ENCODE measurements at regions not wholly inside any gene's neighbourhood (a gene's known extent, or its start where the extent isn't known, plus 50 kb on each side); places are given as distances from the start of the nearest gene placed in this dataset.
"Not testable (repeated sequence)": the region's sequence is repeated elsewhere in the genome, so short reads cannot be mapped to it uniquely, and the experiment has no call there.

DNA sequence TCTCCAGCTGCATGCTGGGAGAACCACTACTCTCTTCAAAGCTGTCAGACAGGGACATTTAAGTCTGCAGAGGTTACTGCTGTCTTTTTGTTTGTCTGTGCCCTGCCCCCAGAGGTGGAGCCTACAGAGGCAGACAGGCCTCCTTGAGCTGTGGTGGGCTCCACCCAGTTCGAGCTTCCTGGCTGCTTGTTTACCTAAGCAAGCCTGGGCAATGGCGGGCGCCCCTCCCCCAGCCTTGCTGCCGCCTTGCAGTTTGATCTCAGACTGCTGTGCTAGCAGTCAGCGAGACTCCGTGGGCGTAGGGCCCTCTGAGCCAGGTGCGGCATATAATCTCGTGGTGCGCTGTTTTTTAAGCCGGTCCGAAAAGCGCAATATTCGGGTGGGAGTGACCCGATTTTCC, 215.0 kb downstream of the STIM2 start:
- DNase-seq (ENCODE audit: low read depth in 2 of 2): not testable (repeated sequence)

DNA sequence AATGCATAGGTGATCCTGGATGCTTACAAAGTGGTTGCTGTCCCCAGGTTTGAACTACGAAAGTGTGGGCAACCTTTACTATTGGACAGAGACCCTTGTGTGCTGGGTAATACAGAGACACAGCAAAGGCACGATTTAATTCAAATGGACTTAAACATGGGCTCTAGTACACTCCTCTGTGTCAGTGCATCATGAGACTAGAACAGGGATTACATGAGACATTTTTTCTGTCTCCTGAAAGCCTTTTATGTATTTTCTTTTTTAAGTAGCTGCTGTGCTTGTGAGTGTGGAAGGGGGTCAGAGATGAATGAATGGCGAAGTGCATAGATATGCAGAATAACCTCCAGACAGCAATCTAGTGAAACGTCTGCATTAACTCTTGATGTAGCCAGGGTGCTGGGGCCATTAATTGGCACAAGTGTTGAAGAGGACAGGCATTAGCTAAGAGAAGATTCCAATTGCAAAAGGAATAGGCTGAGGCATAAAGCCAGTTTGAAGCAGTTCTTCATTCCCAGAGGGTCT, 218.4 kb downstream of the STIM2 start:
- no peak for DNase-seq (ENCODE audit: low read depth in 2 of 2)

DNA sequence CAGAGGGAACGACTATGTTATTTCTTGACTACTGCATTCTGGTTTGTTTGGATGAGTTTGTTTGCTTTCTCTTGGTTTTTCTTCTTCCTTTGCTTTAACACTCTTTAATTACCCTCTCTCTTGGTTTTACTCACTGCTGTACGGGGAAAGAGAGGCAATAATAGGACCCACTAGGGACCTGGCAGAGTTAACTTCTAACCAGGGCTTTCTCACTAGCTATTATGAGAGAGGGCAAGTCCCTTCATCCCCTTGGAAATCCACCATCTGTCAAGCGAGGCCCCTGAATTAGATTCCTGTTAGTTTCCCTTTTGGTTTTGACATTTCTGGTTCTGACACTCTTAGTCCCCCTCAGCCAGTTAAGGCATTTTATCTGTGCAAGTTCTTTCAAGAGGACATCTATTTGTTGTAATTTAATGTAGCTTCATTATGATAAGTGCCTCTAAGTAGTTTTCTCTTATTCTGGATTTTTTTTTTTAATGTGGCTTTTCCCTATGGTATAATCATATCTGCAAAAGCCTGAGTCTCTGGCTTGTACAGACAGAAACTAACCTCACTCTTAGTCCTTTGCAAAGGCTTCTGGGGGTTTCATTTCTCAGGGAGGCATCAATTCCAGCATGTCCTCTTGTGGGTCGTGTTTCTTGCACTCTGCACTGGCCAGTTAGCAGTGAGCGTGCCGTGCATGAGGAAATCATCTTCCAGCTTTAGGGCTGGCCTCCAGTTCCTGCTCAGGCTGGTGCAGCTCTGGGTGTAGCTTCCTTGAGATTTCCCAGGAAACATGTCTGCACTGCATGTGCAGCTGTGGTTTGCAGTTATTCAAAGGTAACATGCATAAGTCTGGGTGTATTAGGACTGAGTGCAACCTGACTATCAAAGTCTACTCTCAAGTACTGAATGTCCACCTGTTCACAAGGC, 221.3 kb downstream of the STIM2 start:
- no peak for DNase-seq (ENCODE audit: low read depth in 2 of 2)

DNA sequence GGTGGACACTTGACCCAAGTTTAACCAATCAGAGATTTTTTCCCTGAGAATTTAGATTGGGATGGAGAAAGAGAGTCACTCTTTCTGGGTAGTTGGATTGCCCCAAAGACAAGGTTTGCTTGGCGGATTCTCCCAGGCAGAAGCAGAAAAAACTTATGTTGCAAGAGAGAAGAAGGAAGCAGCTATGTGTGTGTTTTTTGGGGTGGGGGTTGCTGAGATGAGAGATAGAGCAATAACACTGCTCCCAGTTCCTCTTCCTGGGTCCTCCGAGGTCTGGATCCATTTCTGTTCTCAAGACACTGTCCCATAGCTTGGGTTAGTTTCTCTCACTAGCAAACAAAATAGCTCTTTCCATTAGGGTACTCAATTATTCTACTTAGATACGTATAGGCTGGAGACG, 222.1 kb downstream of the STIM2 start:
- no peak for DNase-seq (ENCODE audit: low read depth in 2 of 2)

DNA sequence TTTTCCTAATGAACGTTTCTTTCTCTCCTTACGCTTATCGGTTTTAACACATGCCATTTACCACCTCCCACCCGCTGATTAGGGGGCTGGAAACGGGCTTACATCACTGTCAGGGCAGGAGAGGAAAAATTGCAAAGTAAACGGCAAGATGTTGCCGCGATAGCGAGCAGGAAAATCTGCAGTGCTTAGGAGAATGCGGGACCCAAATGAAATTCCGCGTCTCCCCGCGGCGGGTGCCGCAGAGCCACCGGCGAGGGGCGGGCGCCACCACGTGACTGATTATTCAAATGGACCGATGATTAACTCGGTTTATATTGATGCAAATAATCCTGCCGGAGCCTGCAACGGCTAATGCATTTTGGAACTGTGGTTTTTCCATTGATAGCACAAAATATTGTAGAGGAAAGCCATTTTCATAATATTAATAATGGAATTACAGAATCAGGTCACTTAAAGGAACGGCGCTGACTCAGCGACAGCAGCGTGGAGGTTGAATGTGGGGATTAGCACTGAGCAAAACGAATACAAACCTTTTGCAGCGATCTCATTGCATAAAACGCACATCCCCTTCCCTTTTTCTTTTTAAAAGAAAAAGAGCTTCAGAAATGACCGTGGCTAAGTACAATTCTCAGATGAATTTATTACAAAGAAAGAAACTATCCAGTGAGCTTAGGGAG, 224.2 kb downstream of the STIM2 start:
- DNase-seq (ENCODE audit: low read depth in 2 of 2): peak in 1 of 2 donors; percentile 7

DNA sequence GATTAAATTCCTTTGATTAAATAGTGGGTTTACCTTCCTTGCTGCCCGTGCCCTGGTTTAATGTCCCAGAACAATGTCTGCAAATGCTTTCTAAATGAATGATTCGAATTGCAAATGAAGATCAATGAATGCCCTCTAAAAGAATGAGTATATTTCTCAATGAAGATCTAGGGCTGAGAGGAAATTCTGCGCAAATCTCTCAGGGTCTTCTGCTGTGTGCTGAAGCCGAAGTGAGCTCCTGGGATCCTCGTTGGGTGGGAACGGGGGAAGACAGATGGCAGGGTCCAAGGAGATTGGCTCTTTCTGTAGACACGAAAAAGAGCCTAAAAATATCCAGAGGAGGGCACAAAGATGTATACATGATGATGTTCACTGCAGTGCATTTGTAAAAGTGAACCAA, 224.8 kb downstream of the STIM2 start:
- no peak for DNase-seq (ENCODE audit: low read depth in 2 of 2)

DNA sequence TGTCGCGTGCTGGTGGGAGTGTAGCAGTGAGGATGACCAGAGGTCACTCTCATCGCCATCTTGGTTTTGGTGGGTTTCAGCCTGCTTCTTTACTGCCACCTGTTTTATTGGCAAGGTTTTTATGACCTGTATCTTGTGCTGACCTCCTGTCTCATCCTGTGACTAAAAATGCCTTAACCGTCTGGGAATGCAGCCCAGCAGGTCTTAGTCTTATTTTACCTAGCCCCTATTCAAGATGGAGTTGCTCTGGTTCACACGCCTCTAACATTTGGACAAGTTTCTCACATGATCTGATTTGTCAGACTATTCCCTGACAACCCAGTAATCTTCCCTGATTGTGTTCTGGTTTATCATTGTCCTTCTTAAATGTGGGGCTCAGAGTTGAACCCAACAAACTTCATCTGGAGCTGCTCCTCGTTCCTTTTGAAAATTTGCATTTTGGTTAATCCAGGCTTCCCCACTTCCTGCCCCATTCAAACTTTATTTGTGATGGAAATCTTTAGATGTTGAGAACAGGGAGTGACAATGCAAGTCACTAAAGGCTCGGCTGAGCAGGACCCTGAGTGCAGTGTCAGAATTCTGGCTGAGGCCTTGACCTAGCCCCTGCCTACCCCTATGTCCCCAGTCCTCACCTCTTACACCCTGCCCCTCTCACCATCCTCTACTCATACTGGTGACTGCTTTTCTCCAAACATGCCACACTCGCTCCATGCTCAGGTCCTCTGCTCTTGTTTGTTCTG, 226.8 kb downstream of the STIM2 start:
- no peak for DNase-seq (ENCODE audit: low read depth in 2 of 2)

DNA sequence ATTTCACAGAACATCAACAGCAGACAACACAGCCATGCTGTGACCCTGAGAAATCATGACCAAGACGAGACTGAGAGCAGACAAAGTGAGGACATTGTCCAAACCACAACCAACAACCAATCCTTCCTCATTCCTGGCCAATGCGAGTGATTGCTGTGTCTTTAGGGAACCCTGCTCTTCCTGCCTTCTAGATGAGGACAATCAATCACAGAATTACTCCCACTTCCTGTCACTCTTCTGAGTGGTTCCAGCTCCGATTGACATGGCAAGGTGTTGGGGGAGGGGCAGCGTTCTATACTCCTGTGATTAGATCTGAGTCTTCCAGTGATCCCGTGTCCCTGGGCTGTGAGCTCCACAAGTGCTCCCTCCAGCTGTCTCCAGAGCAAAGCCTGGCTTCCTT, 227.8 kb downstream of the STIM2 start:
- DNase-seq (ENCODE audit: low read depth in 2 of 2): no peak

DNA sequence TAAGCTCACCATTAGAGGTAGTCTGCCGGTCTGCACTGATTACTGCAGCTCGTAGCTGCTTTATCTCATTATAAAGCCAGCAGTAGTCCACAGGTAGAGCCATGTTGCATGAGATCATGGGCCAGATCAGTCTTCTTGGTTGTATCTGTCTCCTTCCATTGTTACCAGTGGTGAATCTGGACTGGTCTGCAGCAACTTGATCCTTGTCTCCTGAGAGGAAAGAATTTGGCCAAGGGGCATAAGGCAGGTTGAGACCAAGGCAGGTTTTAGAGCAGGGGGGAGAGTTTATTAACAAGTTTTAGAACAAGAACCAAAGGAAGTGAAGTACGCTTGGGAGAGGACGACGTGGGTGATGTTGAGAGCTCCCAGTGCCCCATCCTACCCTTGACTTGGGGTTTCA, 228.5 kb downstream of the STIM2 start:
- no peak for DNase-seq (ENCODE audit: low read depth in 2 of 2)

DNA sequence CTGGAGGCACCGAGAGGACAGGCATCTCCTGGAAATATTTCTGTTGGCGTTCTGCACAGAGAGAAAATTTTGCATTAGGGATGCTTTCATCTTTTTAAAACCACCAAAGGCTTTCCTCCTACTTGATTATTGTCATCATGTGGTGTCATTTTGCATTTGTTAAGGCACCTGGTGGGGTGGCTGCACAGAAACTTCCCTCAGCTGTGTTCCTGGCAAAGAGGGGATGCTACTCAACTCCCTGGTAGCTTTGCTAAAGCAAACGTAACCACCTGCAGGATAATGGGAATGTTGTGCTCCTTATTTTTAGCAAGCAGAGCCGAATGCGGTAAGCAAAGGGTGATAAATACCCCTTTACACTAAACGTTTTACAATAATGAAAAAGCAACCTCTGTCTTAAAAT, 229.8 kb downstream of the STIM2 start:
- DNase-seq (ENCODE audit: low read depth in 2 of 2): no peak

DNA sequence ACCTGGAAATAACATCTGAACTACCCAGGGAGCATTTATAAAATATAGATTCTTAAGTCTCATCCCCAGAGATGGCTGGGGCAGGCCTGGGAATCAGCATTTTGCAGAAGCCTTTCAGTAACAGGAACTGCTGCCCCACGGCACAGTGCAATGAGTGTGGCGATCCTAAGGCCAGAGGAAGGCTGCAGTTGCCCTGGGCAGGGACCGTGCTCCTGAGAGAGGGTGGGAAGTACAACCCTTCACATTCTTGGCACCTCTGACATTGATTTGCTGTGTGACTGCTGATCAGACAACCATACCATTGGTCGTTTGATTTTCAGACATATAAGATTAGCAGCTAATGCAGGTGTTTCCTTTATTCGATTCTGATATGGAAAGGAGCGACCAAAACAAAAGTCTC, 233.6 kb downstream of the STIM2 start:
- DNase-seq (ENCODE audit: low read depth in 2 of 2): no peak

DNA sequence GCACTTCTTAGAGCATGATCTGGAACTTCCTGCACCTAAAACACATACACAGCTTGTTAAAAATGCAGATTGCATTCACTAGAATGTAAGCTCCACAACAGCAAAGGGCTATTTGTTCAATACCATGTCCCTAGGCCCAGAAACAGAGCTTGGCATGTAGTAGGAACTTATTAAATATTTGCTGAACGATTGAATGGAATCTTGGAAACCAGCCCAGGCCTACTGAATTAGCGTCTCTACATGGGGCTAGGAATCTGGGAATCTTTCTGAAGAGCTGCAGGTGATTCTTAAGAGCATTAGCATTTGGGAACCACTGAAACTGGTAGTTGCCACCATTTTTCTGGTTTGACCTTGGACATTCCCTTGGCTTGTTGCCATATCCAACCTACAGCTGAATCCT, 234.1 kb downstream of the STIM2 start:
- DNase-seq (ENCODE audit: low read depth in 2 of 2): no peak

DNA sequence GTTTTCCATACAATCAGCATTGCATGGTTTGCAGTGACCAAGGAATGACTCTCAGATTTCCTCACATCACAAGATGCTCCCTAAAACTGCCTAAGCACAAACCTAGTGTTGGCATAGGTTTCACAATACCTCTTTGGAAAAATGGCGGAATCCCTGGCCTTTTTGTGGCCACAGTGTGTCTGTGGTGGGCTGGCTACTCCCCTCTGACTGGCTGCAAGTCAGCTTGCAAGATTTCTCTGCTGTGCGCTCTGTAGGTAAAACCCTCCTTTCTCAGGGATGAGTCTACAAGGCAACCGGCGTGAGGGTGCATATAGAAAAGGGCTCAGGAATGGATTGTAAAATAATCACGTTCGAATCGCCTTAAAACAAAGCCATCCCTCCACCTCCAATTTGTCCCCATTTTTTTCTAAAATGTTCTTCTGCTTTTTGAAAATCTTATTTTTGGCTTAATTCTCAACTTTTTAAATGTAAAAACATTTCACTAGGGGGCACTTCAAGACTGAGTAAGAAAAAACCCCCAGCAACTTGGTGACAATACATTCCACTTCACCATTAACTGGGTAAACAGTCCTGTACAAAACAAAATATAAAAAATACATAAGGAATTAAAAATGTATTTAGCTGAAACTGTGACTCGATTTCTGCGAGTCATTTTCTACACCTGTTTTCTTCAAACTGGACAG, 235.6 kb downstream of the STIM2 start:
- DNase-seq (ENCODE audit: low read depth in 2 of 2): no peak

DNA sequence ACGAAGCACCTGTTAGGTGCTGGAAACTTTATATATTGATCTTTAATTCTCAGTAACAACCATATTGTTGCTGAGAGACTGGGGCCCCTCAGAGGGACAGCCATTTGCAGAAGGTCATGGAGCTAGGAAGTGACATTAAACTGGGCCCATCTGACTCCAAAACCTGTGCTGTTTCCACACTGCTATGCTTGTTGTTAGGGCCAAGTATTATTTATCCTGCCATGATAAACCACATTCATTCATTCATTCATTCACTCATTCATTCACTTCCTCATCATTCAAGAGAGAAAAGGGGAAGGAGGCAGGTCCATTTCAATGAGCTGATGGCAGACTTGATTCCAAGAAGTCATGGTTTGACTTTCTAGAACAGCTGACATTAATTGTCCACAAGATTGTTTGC, 237.4 kb downstream of the STIM2 start:
- no peak for DNase-seq (ENCODE audit: low read depth in 2 of 2)

DNA sequence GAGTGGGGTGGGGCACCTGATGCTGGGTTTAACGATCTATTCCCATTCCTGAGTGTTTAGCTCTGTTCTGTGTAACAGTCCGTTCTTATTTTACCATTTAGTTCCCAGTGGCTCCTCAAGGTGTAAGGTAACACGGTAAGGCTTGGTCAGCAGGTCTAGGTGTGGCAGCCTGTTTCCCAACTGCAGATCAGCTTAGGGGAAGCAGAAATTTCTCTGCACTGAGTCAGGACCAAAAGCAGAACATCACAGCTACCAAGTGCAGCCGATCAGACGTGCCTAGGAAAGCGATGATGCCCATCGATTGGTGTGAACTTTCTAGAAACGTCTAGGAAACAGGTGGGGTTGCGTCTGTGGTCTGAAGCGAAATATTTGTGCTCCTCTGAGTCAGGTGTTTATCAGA, 240.1 kb downstream of the STIM2 start:
- DNase-seq (ENCODE audit: low read depth in 2 of 2): no peak

DNA sequence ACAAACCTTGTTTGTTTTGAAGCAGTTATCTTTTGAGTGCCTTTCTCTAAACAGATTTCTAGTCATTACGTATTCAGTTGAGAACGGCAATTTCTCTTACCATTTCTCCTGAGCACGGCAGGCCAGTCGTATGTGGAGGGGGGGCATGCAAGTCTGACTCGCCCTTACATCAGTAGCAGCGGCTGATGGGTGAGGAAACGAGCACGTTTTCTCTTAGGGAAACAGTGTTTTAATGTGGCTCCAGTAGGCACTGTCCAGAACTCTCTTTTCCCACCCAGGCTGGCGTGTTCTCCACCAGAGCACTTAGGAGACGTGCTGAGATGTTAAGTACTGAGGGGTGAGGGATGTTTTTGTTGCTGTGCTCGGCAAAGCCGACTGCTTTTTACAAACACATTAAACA, 240.5 kb downstream of the STIM2 start:
- no peak for DNase-seq (ENCODE audit: low read depth in 2 of 2)

DNA sequence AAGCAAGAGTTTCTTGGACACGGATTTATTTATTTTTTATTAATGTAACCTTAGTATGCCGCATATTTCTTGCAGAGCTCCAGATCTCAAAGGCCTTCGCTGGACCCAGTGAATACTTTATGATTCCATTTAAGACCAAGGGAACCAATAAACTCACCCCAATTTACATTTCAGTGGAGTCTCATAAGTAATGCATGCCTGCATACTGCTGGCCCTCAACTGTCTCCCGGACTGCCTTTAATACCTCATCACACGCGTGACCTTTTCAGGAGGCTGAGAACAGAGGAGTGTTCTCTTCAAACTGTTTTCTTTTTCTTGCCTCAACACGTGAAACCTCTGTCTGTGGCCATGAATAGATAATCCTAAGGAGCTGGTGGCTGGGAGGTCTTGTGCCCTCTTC, 240.9 kb downstream of the STIM2 start:
- DNase-seq (ENCODE audit: low read depth in 2 of 2): no peak

DNA sequence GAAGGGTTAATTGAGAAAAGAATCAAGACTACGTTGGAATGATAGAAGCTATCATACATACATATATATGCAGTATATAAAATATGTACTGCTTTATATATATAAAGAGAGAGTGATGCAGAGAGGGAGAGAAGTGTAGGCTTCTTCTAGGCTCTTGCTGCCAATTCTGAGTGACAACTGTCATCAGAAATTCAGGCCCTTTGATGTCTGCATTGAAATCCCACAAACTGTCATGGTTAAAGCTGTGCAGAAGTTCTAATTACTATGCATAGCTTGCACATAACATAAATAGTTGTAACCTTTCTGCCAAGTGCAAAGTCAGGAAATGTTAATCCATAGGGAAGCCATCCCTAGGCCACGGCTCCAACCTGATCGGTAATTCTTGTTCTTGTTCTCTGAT, 251.0 kb downstream of the STIM2 start:
- no peak for DNase-seq (ENCODE audit: low read depth in 2 of 2)

DNA sequence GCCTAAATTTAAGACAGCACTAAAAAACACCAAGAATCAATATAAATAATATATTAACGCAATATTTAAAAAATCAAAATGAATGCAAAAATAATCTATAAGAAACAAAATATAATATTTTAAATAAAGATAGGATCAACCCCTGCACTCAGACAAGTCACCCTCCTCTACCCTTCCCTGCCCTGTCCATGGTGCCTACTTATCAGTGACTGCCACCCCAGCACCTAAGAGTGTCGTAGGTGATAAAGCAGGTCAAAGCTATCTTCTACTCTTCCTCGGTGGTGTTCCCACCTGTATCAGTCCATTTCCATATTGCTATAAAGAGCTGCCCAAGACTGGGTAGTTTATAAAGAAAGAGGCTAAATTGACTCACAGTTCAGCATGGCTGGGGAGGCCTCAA, 251.9 kb downstream of the STIM2 start:
- no peak for DNase-seq (ENCODE audit: low read depth in 2 of 2)

DNA sequence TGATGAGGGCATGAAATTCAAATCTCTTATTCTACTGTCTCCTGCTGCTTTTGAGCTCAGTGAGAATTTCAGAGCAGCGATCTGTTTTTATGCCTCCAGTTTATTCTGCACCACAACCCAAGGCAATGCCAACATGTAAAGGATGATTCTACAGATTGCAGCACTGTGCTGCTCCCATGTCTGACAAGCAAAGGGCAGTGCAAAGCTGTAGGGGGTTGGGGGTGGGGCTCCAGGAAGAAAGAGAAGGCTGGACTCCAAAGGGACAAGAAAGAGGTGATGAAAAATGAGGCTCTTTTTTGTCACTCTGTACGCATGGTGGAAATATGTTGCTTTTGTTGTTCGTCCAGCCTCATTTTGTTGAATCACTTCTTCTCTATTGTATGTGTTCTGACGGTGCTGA, 254.6 kb downstream of the STIM2 start:
- DNase-seq (ENCODE audit: low read depth in 2 of 2): no peak

DNA sequence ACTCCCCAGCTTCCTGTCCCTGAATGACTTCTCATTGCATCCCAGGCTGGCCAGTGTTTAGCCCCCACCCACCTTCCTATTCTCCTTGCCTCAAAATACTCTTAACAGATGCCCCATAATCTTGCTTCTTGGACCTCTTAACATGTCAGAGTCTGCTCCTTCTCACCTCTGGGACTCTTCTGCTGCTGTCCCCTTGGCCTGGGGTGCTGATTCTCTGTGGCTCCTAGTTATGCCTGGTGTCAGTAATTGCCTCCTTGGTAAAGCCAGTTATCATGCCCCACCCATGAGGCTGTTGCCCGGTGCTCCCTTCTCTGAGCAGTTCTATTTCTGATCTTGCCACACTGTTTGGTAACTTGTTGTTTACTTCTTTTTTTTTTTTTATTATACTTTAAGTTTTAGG, 256.8 kb downstream of the STIM2 start:
- DNase-seq (ENCODE audit: low read depth in 2 of 2): no peak

DNA sequence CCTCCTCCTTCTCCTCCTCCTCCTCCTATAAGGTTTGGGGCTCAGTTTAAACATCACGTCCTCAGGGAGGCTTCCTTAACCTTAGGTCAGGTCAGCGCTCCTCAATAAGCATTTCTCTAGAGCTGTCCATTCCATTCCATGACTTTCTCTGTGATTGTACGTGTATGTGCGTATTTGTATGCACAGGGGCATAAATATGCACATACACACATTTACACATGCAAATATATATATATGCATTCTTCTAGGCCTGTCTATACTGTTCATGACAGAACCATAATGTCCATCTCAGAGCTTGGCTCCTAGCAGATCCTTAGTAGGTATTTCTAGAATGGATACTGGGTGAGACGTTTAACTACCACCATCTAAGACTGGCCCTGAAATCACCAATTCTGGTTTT, 258.6 kb downstream of the STIM2 start:
- no peak for DNase-seq (ENCODE audit: low read depth in 2 of 2)
